IMR-90 (cell line): ENCODE measurements at regions not wholly inside any gene's neighbourhood (a gene's known extent, or its start where the extent isn't known, plus 50 kb on each side); places are given as distances from the start of the nearest gene placed in this dataset.

Source experiments
- ATAC-seq: fragments of 200-7000 bp; cut with Tn5 transposase; 2 replicates; pipeline ENCODE4 v1.9.1; 2020; ENCODE audit warnings: low read depth, mild to moderate bottlenecking, moderate library complexity
- BruUV-seq: library from RNA; stranded (reverse); fragments of 400-500 nt; replicated peaks from 2 replicates; lab custom pipeline; 2021; lab: Mats Ljungman, UMichigan
- CTCF ChIA-PET: fragments of 300-600 bp; formaldehyde crosslinking; extraction: SDS; loops from one replicate; lab custom pipeline; 2021; ENCODE audit warnings: antibody characterized with exemption; lab: Yijun Ruan, JAX
- POLR2A ChIA-PET: fragments of 300-600 bp; sonication (Branson Sonifier 250); formaldehyde crosslinking; loops from one replicate; lab custom pipeline; 2022; ENCODE audit warnings: antibody characterized with exemption; ENCODE audit not compliant: unreplicated experiment; lab: Charles Lee
- DNase-seq: peaks from one replicate; pipeline ENCODE4 v3.0.0; 2013
- H2AFZ ChIP-seq: replicated peaks from 2 replicates; pipeline ENCODE3; 2013; ENCODE audit warnings: low read length, mild to moderate bottlenecking; ENCODE audit not compliant: poor library complexity
- H2AK5ac ChIP-seq: 2 replicates; pipeline ENCODE4 v1.6.1; 2013; ENCODE audit warnings: low read depth, low read length, inconsistent platforms
- H2AK9ac ChIP-seq: replicated peaks from 2 replicates; pipeline ENCODE3; 2013; ENCODE audit warnings: mild to moderate bottlenecking, low read depth, low read length, moderate library complexity; ENCODE audit not compliant: poor library complexity
- H2BK120ac ChIP-seq: 2 replicates; pipeline ENCODE4 v1.6.1; 2013; ENCODE audit warnings: low read depth, low read length, inconsistent platforms
- H2BK15ac ChIP-seq: 3 replicates; pipeline ENCODE4 v1.6.1; 2013; ENCODE audit warnings: low read depth, low read length, inconsistent platforms
- H2BK20ac ChIP-seq: 2 replicates; pipeline ENCODE4 v1.6.1; 2013; ENCODE audit warnings: low read depth, mild to moderate bottlenecking, inconsistent platforms, low read length, moderate library complexity
- H2BK5ac ChIP-seq: 2 replicates; pipeline ENCODE4 v1.6.1; 2013; ENCODE audit warnings: mild to moderate bottlenecking, low read depth, low read length, inconsistent platforms; ENCODE audit not compliant: poor library complexity, severe bottlenecking
- H3K14ac ChIP-seq: replicated peaks from 2 replicates; pipeline ENCODE4 v1.6.1; 2013; ENCODE audit warnings: low read depth, low read length, inconsistent platforms
- H3K18ac ChIP-seq: 2 replicates; pipeline ENCODE4 v1.6.1; 2013; ENCODE audit warnings: low read depth, low read length, control low read depth
- H3K23ac ChIP-seq: 2 replicates; pipeline ENCODE4 v1.6.1; 2013; ENCODE audit warnings: low read depth, low read length, inconsistent platforms
- H3K27ac ChIP-seq: 2 replicates; pipeline ENCODE4 v1.5.1; 2013; ENCODE audit warnings: mild to moderate bottlenecking, control low read depth, low read length; ENCODE audit not compliant: insufficient read depth
- H3K27me3 ChIP-seq: 2 replicates; pipeline ENCODE4 v1.6.1; 2013; ENCODE audit warnings: low read length; ENCODE audit not compliant: control insufficient read depth, insufficient read depth
- H3K36me3 ChIP-seq: 2 replicates; pipeline ENCODE4 v1.6.1; 2013; ENCODE audit warnings: low read length, mixed read lengths; ENCODE audit not compliant: control insufficient read depth, insufficient read depth
- H3K4ac ChIP-seq: 2 replicates; pipeline ENCODE4 v1.6.1; 2013; ENCODE audit warnings: low read depth, low read length, inconsistent platforms
- H3K4me1 ChIP-seq: 2 replicates; pipeline ENCODE4 v1.6.1; 2013; ENCODE audit warnings: low read length, mixed read lengths; ENCODE audit not compliant: control insufficient read depth, insufficient read depth
- H3K4me2 ChIP-seq: 2 replicates; pipeline ENCODE4 v1.6.1; 2013; ENCODE audit warnings: low read depth, mild to moderate bottlenecking, control low read depth, low read length, moderate library complexity
- H3K4me3 ChIP-seq: 2 replicates; pipeline ENCODE4 v1.5.1; 2013; ENCODE audit warnings: low read depth, mild to moderate bottlenecking, control low read depth, low read length, moderate library complexity; ENCODE audit not compliant: insufficient read depth
- H3K56ac ChIP-seq: 2 replicates; pipeline ENCODE4 v1.6.1; 2013; ENCODE audit warnings: low read length, inconsistent platforms; ENCODE audit not compliant: insufficient read depth; ENCODE audit errors: extremely low read depth
- H3K79me1 ChIP-seq, 2 experiments: 2 replicates each; pipeline ENCODE4 v1.6.1; 2013; ENCODE audit warnings: low read length in 2 of 2, inconsistent platforms in 1 of 2, low read depth in 1 of 2
- H3K9ac ChIP-seq: 2 replicates; pipeline ENCODE4 v1.6.1; 2013; ENCODE audit warnings: low read depth, low read length, control low read depth
- H3K9me1 ChIP-seq: 2 replicates; pipeline ENCODE4 v1.6.1; 2013; ENCODE audit warnings: low read length, inconsistent platforms; ENCODE audit not compliant: insufficient read depth
- H3K9me3 ChIP-seq: 2 replicates; pipeline ENCODE4 v1.6.1; 2013; ENCODE audit warnings: low read length; ENCODE audit not compliant: control insufficient read depth, insufficient read depth
- H4K20me1 ChIP-seq: 2 replicates; pipeline ENCODE4 v1.6.1; 2013; ENCODE audit warnings: low read length, inconsistent platforms; ENCODE audit not compliant: insufficient read depth
- H4K5ac ChIP-seq: 2 replicates; pipeline ENCODE4 v1.6.1; 2013; ENCODE audit warnings: mild to moderate bottlenecking, low read depth, low read length, control low read depth
- H4K8ac ChIP-seq, 2 experiments: 2 replicates each; pipeline ENCODE4 v1.6.1; 2013; ENCODE audit warnings: low read depth in 2 of 2, low read length in 2 of 2, control low read depth in 1 of 2, inconsistent platforms in 1 of 2
- H4K91ac ChIP-seq: 2 replicates; pipeline ENCODE4 v1.6.1; 2013; ENCODE audit warnings: low read depth, low read length, inconsistent platforms; ENCODE audit not compliant: insufficient read depth
- BHLHE40 ChIP-seq: fragments of 150-350 bp; IDR thresholded peaks from 2 replicates; pipeline ENCODE4 v1.6.1; 2016; ENCODE audit warnings: mild to moderate bottlenecking, low read depth, low read length
- CEBPB ChIP-seq: IDR thresholded peaks from 2 replicates; pipeline ENCODE4 v1.6.1; 2012; ENCODE audit warnings: low read depth, low read length, improper control_type of control experiment
- CHD1 ChIP-seq: IDR thresholded peaks from 2 replicates; pipeline ENCODE4 v1.6.1; 2012; ENCODE audit warnings: low read depth, low read length, improper control_type of control experiment
- CTCF ChIP-seq: conservative IDR thresholded peaks from 2 replicates; pipeline ENCODE4 v1.5.1; 2012; ENCODE audit warnings: mild to moderate bottlenecking, low read depth, low read length, improper control_type of control experiment
- FOS ChIP-seq: fragments of 150-350 bp; IDR thresholded peaks from 2 replicates; pipeline ENCODE4 v1.6.1; 2016; ENCODE audit warnings: low read depth, low read length
- MAZ ChIP-seq: IDR thresholded peaks from 2 replicates; pipeline ENCODE4 v1.6.1; 2012; ENCODE audit warnings: low read depth, mild to moderate bottlenecking, low read length, improper control_type of control experiment, moderate library complexity, borderline replicate concordance
- MXI1 ChIP-seq: IDR thresholded peaks from 2 replicates; pipeline ENCODE4 v1.6.1; 2012; ENCODE audit warnings: low read depth, mild to moderate bottlenecking, low read length, moderate library complexity, borderline replicate concordance
- NFE2L2 ChIP-seq: fragments of 150-350 bp; IDR thresholded peaks from 2 replicates; pipeline ENCODE4 v1.6.1; 2016; ENCODE audit warnings: low read depth, mild to moderate bottlenecking, low read length
- POLR2A ChIP-seq: IDR thresholded peaks from 2 replicates; pipeline ENCODE4 v1.6.1; 2012; ENCODE audit warnings: mild to moderate bottlenecking, low read depth, low read length
- RAD21 ChIP-seq: IDR thresholded peaks from 2 replicates; pipeline ENCODE4 v1.6.1; 2012; ENCODE audit warnings: low read length, improper control_type of control experiment
- RCOR1 ChIP-seq: IDR thresholded peaks from 2 replicates; pipeline ENCODE4 v1.6.1; 2012; ENCODE audit warnings: mild to moderate bottlenecking, low read length, improper control_type of control experiment; ENCODE audit not compliant: insufficient replicate concordance
- RFX5 ChIP-seq: IDR thresholded peaks from 2 replicates; pipeline ENCODE4 v1.8.0; 2012; ENCODE audit warnings: low read depth, mild to moderate bottlenecking, low read length, moderate library complexity
- WGBS, 2 experiments: methylation state at CpG; one replicate each; pipeline versions ENCODE4 v1.1.5 to v1.1.7; 2013; ENCODE audit warnings: missing lambda C conversion rate in 2 of 2; ENCODE audit not compliant: insufficient read length in 1 of 2; ENCODE audit errors: extremely low coverage in 2 of 2; 5-methylcytosine and 5-hydroxymethylcytosine counted together
- dilution Hi-C: fragments of 300-500 bp; cut with HindIII; formaldehyde crosslinking; loops from one replicate; pipeline ENCODE4 v1.14.3; 2018; ENCODE audit warnings: low sequenced_read_pairs; ENCODE audit not compliant: unreplicated experiment
- in situ Hi-C: fragments of 300-500 bp; cut with MboI; formaldehyde crosslinking; loops from 3 replicates; pipeline ENCODE4 v1.14.3; 2019; ENCODE audit warnings: low sequenced_read_pairs, inconsistent platforms, mixed read lengths
- intact Hi-C: fragments of 100-400 bp; cut with micrococcal nuclease; formaldehyde crosslinking; loops from 2 replicates; pipeline ENCODE4 v1.10.0; 2022
- TF ChIP-seq, protein P1 (sequence below): fragments of 150-350 bp; IDR thresholded peaks from 2 replicates; pipeline ENCODE4 v1.6.1; 2017; ENCODE audit warnings: mild to moderate bottlenecking, antibody characterized with exemption, low read length, low read depth

GRCh38 chr10:6958254-6958653 is 378.2 kb upstream of the PRKCQ start:
- no peak overlapping the region for H2BK120ac ChIP-seq
- peaks cover 2% of the 10 kb centered on the region; the same call in 1 of the 2 replicates for H3K4me1 ChIP-seq
- POLR2A ChIA-PET = no interaction called here
- H4K91ac ChIP-seq = no peak overlapping the region
- CTCF ChIA-PET = no interaction called here
- no peak overlapping the region for H2BK5ac ChIP-seq
- TF ChIP-seq POLR2A (no peak), RFX5 (no peak), MXI1 (no peak), RCOR1 (no peak), RAD21 (no peak), NFE2L2 (no peak), FOS (no peak), MAZ (no peak), CHD1 (no peak), CEBPB (no peak), BHLHE40 (no peak), CTCF (no peak)
- TF ChIP-seq, protein P1, sequence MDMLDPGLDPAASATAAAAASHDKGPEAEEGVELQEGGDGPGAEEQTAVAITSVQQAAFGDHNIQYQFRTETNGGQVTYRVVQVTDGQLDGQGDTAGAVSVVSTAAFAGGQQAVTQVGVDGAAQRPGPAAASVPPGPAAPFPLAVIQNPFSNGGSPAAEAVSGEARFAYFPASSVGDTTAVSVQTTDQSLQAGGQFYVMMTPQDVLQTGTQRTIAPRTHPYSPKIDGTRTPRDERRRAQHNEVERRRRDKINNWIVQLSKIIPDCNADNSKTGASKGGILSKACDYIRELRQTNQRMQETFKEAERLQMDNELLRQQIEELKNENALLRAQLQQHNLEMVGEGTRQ = no peak
- WGBS, 2 experiments = no CpG with 5 or more reads among the region's 1 CpG
- no peak overlapping the region for H2AK9ac ChIP-seq
- H3K4ac ChIP-seq = no peak overlapping the region
- no peaks in the 10 kb centered on the region for H3K36me3 ChIP-seq
- no peak overlapping the region for H2AFZ ChIP-seq
- H3K4me3 ChIP-seq = no peak overlapping the region
- intact Hi-C loops = no loop called here
- dilution Hi-C loops = no loop called here
- no peak overlapping the region for H2BK15ac ChIP-seq
- no peak overlapping the region for H3K56ac ChIP-seq
- no peak overlapping the region for H3K4me2 ChIP-seq
- BruUV-seq = no TSS peak
- H3K9me1 ChIP-seq = no peaks in the 10 kb centered on the region
- ATAC-seq (no peak), DNase-seq (no peak)
- no peak overlapping the region for H3K14ac ChIP-seq
- H3K23ac ChIP-seq = no peak overlapping the region
- in situ Hi-C loops = no loop called here
- H2AK5ac ChIP-seq = no peak overlapping the region
- H2BK20ac ChIP-seq = no peak overlapping the region
- H3K27ac ChIP-seq = no peak overlapping the region
- H4K8ac ChIP-seq = no peak overlapping the region
- no peak overlapping the region for H4K5ac ChIP-seq
- H3K9me3 ChIP-seq = no peaks in the 10 kb centered on the region
- no peaks in the 10 kb centered on the region for H4K20me1 ChIP-seq
- H3K9ac ChIP-seq = no peak overlapping the region
- H3K27me3 ChIP-seq = no peaks in the 10 kb centered on the region; the same call in none of the 2 replicates
- H3K18ac ChIP-seq = no peak overlapping the region
- no peaks in the 10 kb centered on the region for H3K79me1 ChIP-seq
